HAP-1 (cell line): ENCODE measurements at regions not wholly inside any gene's neighbourhood (a gene's known extent, or its start where the extent isn't known, plus 50 kb on each side); places are given as distances from the start of the nearest gene placed in this dataset.

Experiments used
- DNase-seq, 2 experiments: peaks; one replicate each; pipeline ENCODE4 v3.0.0-alpha.2; 2016 to 2020; ENCODE audit warnings: low spot score in 2 of 2
- H3K27me3 ChIP-seq: fragments of 250-450 bp; sonication (Bioruptor Pico); 2 replicates; pipeline ENCODE4 v1.5.1; 2020; ENCODE audit warnings: low read depth, mild to moderate bottlenecking, moderate library complexity
- H3K36me3 ChIP-seq: fragments of 250-450 bp; sonication (Bioruptor Pico); replicated peaks from 2 replicates; pipeline ENCODE4 v1.5.1; 2020; ENCODE audit warnings: mild to moderate bottlenecking
- H3K4me1 ChIP-seq: fragments of 250-450 bp; sonication (Bioruptor Pico); 2 replicates; pipeline ENCODE4 v1.5.1; 2020; ENCODE audit warnings: mild to moderate bottlenecking
- H3K4me3 ChIP-seq: fragments of 250-450 bp; sonication (Bioruptor Pico); 2 replicates; pipeline ENCODE4 v1.5.1; 2020; ENCODE audit warnings: mild to moderate bottlenecking, moderate library complexity
- H3K9me3 ChIP-seq: fragments of 250-450 bp; sonication (Bioruptor Pico); 2 replicates; pipeline ENCODE4 v1.5.1; 2020; ENCODE audit warnings: mild to moderate bottlenecking, moderate library complexity
- in situ Hi-C: fragments of 300-500 bp; cut with MboI; formaldehyde crosslinking; loops from 3 replicates; pipeline ENCODE4 v1.14.3; 2020; ENCODE audit warnings: low sequenced_read_pairs, inconsistent platforms, mixed read lengths

DNA sequence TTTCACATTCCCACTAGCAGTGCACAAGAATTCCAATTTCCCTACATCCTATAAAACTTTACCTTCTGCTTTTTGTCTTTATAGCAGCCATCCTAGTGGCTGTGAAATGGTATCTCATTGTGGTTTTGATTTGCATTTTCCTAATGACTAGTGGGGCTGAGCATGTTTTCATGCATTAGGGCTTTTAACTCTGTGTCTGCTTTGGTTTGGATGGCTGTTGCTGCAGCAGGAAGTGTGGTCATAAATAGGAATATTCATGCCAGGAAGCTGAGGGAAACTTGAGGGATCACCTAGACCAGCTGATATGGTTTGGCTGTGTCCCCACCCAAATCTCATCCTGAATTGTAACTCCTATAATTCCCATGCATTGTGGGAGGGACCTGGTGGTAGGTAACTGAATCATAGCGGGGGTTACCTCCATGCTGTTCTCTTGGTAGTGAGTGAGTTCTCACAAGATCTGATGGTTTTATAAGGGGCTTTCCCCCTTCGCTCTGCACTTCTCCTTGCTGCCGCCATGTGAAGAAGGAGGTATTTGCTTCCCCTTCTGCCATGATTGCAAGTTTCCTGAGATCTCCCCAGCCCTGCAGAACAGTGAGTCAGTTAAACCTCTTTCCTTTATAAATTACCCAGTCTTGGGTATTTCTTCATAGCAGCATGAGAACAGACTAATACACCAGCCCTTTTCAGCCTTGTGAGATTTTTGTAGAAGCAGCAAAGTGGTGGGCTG lies 181.8 kb upstream of the PITRM1 start:
- no peak for DNase-seq
- Histone ChIP-seq H3K27me3 (no peaks in the 10 kb centered on the region), H3K9me3 (no peaks in the 10 kb centered on the region), H3K36me3 (no peaks in the 10 kb centered on the region), H3K4me1 (no peaks in the 10 kb centered on the region), H3K4me3 (no peak overlapping the region)
- in situ Hi-C loops: no loop called here

DNA sequence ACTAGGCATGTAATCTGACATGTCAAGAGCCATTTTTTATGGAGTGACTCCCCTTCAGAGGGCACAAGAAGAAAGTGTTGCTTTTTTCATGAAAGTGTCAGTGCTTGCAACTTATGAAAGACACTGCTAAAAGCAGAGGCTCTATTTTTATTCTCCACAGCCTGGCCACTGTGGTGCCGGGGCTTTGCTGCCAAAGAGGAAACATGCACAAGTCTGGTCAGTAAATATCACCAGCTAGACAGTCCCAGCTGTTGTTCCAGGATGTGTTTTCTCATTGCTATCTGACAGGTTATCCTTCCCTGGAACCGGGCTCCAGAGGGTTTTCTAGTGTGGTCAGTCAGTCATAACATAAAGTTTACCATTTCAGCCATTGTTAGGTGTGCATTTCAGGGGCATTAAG lies 180.7 kb upstream of the PITRM1 start:
- Histone ChIP-seq H3K36me3 (no peaks in the 10 kb centered on the region), H3K27me3 (no peaks in the 10 kb centered on the region), H3K4me1 (no peaks in the 10 kb centered on the region), H3K4me3 (no peak overlapping the region), H3K9me3 (no peaks in the 10 kb centered on the region)
- DNase-seq: no peak
- in situ Hi-C loops: no loop called here

DNA sequence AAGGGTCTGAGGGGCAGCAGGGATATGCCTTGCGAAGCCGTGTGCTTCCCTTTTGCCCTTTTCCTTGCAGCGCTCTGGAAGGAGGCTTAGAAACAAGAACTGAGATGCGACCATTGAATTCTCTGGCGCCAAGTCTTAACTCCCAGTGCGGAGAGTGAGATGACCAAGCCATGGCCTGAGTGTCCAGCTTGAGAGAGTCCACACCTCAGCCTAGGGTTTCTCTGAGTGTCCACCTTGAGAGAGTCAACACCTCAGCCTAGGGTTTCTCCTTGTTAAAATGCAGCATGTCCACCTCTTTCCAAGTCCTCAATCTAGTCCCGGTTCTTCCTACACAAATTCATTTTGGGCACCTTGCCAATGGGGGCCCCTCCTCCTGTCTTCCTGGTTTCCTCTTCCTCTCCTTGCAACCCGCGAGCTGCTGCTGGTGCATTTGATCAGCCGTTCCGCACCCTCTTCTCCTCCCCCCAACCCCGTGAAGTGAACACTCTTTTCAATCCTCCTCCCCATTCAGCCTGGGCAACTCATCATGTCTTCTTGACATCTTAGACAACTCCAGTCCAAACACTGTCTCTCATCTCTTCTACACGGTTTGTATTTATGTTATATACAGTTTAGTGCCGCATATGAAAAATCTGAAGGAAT lies 178.2 kb upstream of the PITRM1 start:
- in situ Hi-C loops: no loop called here
- DNase-seq: no peak
- H3K4me1 ChIP-seq: no peaks in the 10 kb centered on the region
- H3K36me3 ChIP-seq: no peaks in the 10 kb centered on the region
- H3K4me3 ChIP-seq: no peak overlapping the region
- no peaks in the 10 kb centered on the region for H3K9me3 ChIP-seq
- H3K27me3 ChIP-seq: no peaks in the 10 kb centered on the region

DNA sequence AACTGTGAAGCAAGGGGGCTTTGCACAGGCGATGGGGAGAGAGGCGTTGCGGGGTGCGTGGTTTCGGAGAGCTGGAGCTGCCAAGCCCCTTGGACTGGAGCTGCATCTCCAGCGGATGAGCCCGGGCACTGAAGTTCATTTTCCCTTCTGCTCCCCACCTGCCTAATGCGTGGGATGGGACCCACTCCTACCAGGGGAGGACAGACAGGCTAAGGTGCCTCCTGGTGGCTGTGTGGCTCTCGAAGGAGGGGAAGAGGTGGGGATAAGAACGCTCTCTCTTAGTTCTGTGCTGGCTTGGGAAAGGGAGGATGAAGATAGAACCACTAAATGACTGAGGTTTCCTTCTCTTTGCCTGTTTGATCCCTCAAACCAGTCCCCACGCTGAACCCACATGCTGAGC lies 177.6 kb upstream of the PITRM1 start:
- in situ Hi-C loops: no loop called here
- Histone ChIP-seq H3K36me3 (no peaks in the 10 kb centered on the region), H3K4me3 (no peak overlapping the region), H3K27me3 (no peaks in the 10 kb centered on the region), H3K4me1 (no peaks in the 10 kb centered on the region), H3K9me3 (no peaks in the 10 kb centered on the region)
- DNase-seq: no peak

DNA sequence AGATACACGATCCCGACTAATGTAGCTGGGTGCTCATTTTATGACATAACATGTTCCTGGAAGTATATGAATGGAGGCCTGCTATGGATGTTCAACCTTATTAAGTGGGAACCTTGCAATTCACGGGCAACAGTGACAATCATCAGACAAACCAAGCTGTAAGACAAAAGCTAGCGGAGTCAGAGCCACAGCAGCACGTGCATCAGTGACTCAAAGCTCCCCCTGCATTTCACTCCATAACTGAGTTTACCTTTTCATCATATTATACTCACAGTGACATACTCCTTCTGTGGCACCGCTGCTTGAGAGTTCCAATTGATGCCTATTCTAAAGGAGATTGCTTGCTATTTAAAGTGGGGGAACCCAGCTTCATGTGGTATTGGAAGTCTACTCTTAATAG lies 176.0 kb upstream of the PITRM1 start:
- DNase-seq: no peak
- H3K27me3 ChIP-seq: no peaks in the 10 kb centered on the region
- in situ Hi-C loops: no loop called here
- H3K4me1 ChIP-seq: no peaks in the 10 kb centered on the region
- H3K4me3 ChIP-seq: no peak overlapping the region
- no peaks in the 10 kb centered on the region for H3K9me3 ChIP-seq
- no peaks in the 10 kb centered on the region for H3K36me3 ChIP-seq

DNA sequence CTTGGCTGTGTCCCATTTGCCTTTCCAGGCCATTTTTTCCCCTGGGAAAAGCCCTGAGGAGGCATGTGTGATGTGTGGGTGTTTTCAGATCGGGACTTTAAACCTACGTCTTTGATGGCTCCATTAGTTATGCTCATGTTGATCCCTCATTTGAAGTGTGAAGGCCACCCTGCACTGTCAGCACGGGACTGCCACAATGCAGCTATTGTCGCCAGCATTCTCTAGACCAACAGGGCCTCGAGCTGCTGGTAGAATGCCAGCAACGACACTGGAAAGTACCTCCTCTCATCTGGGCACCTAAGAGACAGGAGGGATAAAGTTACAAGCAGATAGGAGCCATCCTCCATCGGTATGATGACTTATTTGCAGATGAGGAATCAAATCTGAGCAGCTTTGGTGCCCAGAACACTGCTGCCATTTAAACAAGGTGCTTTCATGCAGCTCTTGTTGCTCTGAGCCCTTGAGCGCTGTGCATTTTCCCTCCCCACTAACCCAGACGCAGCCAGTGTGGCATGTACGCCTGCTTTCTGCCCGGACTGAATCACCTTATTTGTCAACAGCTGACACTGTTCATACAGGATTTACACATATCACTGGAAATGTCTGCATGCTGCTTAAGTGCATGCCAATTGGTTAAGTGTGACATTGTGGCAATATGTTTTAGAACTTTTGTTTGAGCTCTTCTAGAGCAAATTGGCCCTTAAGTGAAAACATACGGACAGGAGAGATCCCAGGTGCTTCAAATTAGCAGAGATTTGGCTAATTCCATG lies 175.0 kb upstream of the PITRM1 start:
- in situ Hi-C loops: no loop called here
- Histone ChIP-seq H3K27me3 (no peaks in the 10 kb centered on the region), H3K36me3 (no peaks in the 10 kb centered on the region), H3K4me1 (no peaks in the 10 kb centered on the region), H3K4me3 (no peak overlapping the region), H3K9me3 (no peaks in the 10 kb centered on the region)
- DNase-seq: no peak

DNA sequence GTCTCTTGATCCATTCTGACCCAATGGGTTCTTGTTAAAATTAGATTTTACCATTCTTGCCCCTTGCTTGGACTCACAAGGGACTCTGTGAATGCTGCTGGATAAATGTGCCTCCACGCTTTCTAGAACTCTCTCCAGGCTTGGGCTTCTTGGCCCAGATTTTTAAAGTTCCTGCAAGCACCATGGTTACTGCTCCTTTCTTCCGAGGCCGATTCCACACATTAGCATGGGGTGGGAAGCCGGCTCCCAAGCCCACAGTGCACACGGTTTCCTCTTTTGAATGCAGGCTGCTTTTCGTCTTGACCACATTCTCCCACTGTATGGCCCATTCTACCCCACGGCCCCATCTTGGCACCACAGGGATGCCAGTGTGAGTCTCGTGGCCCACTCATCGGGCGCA lies 174.3 kb upstream of the PITRM1 start:
- Histone ChIP-seq H3K36me3 (no peaks in the 10 kb centered on the region), H3K4me3 (no peak overlapping the region), H3K9me3 (no peaks in the 10 kb centered on the region), H3K4me1 (no peaks in the 10 kb centered on the region), H3K27me3 (no peaks in the 10 kb centered on the region)
- in situ Hi-C loops: no loop called here
- DNase-seq: no peak

DNA sequence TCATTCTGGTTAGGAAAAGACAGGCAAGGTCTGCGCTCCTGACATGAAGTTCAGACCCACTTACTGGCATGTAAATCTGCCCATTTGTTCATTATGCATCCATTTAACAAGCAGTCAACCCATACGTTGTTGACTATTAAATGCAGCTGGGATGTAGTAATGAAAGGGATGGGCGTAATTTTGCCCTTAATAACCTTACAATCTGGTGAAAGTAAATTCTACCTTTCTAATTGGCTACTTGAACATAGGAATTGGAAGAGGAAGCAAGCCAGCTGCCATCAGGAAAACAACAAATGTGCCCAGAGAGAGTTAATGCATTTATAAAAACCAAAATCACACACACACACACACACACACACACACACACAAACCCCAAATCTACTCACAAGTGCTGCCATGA lies 170.2 kb upstream of the PITRM1 start:
- no peaks in the 10 kb centered on the region for H3K36me3 ChIP-seq
- no peak for DNase-seq
- in situ Hi-C loops: no loop called here

DNA sequence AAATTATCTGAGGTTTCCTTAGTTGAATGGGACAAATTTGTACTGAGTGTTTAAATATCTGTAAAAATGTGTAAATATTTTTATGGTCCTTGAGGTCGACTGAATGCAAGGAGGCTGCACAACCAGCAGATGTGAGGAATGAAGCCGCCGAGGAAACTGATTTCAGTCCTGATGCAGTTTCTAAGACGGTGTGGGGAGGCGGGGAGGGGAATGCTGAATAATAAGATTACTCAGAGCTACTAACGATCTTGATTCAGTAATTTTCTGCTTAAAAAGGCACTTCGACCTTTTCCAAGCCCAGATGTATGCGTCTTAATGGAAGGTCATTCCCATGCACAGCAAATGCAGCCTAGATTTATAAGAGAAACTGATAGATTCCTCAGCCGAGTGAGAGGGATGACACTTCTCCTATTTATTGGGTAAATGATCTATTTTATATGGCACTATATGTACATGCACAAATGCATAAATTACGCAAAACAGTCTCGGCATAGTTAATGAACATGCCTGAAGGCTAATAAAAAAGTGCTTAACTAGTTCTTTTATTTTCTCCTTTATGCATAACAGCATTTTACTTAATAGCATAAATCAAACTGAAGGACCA lies 167.6 kb upstream of the PITRM1 start:
- no peaks in the 10 kb centered on the region for H3K9me3 ChIP-seq
- H3K36me3 ChIP-seq: no peaks in the 10 kb centered on the region
- in situ Hi-C loops: no loop called here
- no peaks in the 10 kb centered on the region for H3K4me1 ChIP-seq
- no peak overlapping the region for H3K4me3 ChIP-seq
- H3K27me3 ChIP-seq: no peaks in the 10 kb centered on the region
- DNase-seq: no peak

More for the DNA sequence above, 170.2 kb upstream of the PITRM1 start:
- H3K27me3 ChIP-seq: no peaks in the 10 kb centered on the region
- H3K4me1 ChIP-seq: no peaks in the 10 kb centered on the region
- H3K9me3 ChIP-seq: no peaks in the 10 kb centered on the region
- no peak overlapping the region for H3K4me3 ChIP-seq

DNA sequence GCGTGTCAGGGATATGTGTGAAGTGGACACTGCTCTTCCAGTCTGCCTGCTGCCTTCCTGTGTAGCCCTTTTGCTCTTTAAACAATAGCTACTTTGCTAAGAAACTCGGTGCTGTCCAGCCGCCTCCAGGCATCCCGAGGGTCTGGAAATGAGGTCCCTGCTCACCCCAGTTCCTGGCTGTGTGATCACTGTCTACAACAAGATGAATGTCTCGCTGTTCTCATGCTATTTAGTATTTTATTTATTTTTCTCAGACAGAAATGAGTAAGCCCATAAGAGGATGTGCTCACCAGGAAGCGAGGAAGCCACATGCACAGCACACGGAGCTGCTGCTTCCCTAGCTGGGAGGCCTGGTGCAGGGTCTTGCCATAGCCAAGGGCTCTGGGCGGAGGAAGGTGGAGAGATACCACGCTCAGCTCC lies 167.0 kb upstream of the PITRM1 start:
- DNase-seq: no peak
- Histone ChIP-seq H3K4me1 (no peaks in the 10 kb centered on the region), H3K36me3 (no peaks in the 10 kb centered on the region), H3K4me3 (no peak overlapping the region), H3K27me3 (no peaks in the 10 kb centered on the region), H3K9me3 (no peaks in the 10 kb centered on the region)
- in situ Hi-C loops: no loop called here

DNA sequence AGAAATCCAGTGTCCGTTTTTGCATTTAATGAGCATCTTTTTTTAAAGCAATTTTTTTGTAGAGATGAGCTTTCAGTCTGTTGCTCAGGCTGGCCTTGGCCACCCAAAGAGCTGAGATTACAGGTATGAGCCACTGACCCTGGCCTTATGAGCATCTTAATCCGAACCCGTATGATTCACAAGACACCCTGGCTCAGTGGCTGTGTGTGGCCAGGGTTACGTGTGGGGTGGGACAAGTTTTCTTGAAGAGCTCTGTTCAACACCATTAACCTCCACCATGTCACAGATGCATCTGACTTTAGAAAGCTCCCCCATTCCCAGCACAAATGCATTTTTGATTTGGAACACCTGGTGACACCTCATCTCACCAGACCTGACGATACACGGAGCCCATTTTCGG lies 166.5 kb upstream of the PITRM1 start:
- Histone ChIP-seq H3K9me3 (no peaks in the 10 kb centered on the region), H3K27me3 (no peaks in the 10 kb centered on the region), H3K4me3 (no peak overlapping the region), H3K36me3 (no peaks in the 10 kb centered on the region), H3K4me1 (no peaks in the 10 kb centered on the region)
- DNase-seq: no peak
- in situ Hi-C loops: no loop called here

DNA sequence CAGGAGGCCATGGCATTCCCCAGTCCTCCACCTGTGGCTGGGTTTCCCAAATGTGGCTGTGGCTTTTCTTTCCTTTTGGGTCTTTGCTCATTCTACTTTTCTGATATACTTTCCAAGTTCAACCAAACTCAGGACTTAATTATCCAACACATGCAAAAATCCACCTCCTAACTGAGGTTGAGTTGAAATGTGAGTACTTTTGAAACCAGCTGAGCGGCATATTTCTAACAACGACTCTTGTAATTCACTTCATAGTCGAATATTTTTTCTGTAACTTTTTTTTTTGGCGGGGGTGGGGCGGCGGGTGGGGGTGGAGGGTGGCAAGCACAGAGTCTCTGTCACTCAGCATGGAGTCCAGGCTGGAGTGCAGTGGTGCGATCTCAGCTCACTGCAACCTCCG lies 165.2 kb upstream of the PITRM1 start:
- in situ Hi-C loops: no loop called here
- Histone ChIP-seq H3K4me1 (no peaks in the 10 kb centered on the region), H3K27me3 (no peaks in the 10 kb centered on the region), H3K36me3 (no peaks in the 10 kb centered on the region), H3K9me3 (no peaks in the 10 kb centered on the region), H3K4me3 (no peak overlapping the region)
- no peak for DNase-seq

DNA sequence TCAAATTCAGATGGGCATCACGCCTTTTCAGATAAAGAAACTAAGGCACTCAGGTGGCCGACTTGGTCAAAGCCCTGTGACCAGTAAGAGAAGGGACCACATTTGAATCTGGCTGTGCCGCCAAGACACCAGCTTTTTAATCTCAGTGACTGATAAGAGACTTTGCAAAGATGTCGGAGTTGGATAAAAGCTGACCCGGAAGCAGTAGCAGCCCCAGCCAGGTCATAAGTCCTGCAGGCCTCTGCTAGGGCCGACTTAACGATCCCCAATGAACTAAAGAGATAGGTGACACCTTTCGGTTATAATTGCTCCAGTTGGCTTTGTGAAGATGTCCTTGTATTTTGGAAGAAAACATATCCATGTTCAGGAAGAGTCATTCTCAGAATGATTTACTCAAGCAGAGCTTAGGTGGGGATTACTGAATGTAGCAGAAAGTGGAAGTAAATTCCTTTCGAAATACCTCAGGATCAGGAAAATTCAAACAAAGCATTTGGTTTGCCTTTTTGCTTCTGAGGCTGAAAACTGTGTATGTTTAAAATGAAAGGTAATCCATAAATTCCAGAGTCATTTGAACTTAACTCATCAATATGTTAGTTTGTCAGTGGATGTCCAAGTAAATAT lies 164.2 kb upstream of the PITRM1 start:
- in situ Hi-C loops: no loop called here
- no peaks in the 10 kb centered on the region for H3K36me3 ChIP-seq
- no peak overlapping the region for H3K4me3 ChIP-seq
- H3K4me1 ChIP-seq: no peaks in the 10 kb centered on the region
- no peaks in the 10 kb centered on the region for H3K9me3 ChIP-seq
- no peak for DNase-seq
- H3K27me3 ChIP-seq: no peaks in the 10 kb centered on the region

DNA sequence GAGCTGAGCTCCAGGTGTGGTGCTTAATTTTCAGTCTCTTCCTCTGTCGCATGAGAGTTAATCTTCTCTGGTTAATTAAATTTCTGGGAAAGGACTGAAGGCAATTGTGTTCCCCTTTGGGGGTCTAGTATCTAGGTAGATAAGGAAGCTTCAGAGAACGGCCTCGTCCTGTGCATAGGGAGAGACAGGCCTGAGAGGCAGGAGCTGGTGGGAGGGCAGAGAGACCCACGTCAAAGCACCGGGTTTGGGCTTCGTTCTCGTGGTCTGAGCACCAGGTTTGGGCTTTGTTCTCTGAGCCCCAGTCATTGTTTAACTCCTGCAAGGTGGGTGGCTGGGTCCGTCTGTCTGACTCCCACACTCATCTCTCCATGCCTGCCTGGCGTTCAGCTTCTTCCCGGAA lies 160.8 kb upstream of the PITRM1 start:
- DNase-seq: no peak
- Histone ChIP-seq H3K4me1 (no peaks in the 10 kb centered on the region), H3K4me3 (no peak overlapping the region), H3K36me3 (no peaks in the 10 kb centered on the region), H3K9me3 (no peaks in the 10 kb centered on the region), H3K27me3 (no peaks in the 10 kb centered on the region)
- in situ Hi-C loops: no loop called here
